ENCODE measurements at regions not wholly inside any gene's neighbourhood (a gene's known extent, or its start where the extent isn't known, plus 50 kb on each side); places are given as distances from the start of the nearest gene placed in this dataset.

GRCh38 chr2:205872716-205873115 lies 190.4 kb downstream of the NRP2 start:
- TF ChIP-seq POLR2A (IDR thresholded peaks at IDR 0.05) (no peak), CTCF (IDR thresholded peaks at IDR 0.05) (no peak)
